ENCODE measurements at regions not wholly inside any gene's neighbourhood (a gene's known extent, or its start where the extent isn't known, plus 50 kb on each side); places are given as distances from the start of the nearest gene placed in this dataset.

DNA sequence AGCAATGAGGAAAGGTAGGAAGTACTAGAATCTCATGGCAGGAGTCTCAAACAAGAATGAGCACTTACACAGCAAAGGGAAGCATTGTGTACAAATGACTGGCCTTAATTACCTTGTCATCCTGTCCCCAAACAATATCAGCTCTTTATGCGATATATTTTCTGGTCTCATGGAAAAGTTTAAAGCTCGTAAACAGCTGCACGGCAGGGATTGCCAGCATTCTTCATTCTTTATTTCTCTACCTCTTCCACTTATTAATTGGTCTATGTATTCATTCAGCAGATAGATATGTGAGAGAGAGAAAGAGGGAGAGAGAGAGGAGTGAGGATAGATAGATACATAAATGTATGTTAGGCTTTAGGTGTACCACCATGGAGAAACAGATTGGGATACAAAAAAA is 155.8 kb upstream of the FAT4 start:
- DNase-seq (ENCODE audit: low spot score) = no peak
- in situ Hi-C loops (cut with HindIII; ENCODE audit: low sequenced_read_pairs) = no loop called here

DNA sequence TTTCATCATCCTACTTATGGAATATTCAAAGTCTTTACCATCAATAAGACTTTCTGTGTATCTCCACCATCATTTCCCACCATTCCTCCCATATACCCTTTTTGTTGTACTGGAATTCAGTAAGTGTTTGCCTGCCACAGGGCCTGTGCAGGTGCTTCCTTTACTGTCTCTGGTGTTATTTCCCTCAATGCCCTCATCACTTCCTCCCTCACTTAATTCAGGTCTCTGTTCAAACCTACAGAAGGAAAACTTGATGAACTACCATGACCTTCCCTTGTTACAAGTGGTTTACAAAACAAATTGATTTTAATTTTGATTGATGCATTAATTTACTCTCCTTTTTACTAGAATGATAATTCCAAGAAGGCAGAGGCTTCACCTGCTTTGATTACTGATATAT is 159.5 kb upstream of the FAT4 start:
- in situ Hi-C loops (cut with HindIII; ENCODE audit: low sequenced_read_pairs) = no loop called here
- no peak for DNase-seq (ENCODE audit: low spot score)

DNA sequence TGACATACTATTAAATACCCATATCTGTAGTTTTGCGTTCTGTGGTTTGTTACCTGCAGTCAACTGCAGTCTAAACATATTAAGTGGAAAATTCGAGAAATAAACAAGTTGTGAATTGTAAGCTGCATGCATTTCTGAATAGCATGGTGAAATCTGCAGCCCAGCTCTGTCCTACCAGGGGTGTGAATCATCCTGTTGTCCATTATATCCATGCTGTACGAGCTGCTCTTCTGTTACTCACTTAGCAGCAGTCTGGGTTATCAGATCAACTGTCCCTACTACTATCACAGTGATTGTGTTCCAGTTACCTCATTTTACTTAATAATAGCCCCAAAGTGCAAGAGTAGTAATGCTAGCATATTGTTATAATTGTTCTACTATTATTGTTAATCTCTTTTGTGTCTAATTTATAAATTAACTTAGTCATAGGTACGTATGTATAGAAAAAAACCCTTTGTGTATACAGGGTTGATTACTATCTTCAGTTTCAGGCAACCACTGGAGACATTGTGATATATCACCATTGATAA is 173.7 kb upstream of the FAT4 start:
- no peak for DNase-seq (ENCODE audit: low spot score)
- in situ Hi-C loops (cut with HindIII; ENCODE audit: low sequenced_read_pairs) = no loop called here

DNA sequence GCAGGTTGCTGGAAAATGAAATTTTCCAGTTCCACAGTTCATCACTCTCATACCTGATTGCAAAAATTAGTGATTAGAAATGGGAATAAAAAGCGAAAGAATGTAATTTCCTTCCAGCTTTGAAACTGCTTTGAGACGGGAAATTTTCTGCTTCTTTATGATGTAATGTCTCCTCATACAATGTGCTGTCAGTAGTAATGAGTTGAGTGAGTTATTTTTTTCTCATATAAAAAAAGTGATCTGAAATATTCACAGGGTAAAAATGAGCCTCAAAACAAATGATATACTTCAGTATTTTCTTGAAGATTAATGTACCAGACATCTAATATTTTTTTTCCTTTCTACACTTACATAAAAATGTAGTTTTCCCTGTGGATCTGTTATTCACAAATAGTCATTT is 179.1 kb upstream of the FAT4 start:
- no peak for DNase-seq (ENCODE audit: low spot score)
- in situ Hi-C loops (cut with HindIII; ENCODE audit: low sequenced_read_pairs) = no loop called here

DNA sequence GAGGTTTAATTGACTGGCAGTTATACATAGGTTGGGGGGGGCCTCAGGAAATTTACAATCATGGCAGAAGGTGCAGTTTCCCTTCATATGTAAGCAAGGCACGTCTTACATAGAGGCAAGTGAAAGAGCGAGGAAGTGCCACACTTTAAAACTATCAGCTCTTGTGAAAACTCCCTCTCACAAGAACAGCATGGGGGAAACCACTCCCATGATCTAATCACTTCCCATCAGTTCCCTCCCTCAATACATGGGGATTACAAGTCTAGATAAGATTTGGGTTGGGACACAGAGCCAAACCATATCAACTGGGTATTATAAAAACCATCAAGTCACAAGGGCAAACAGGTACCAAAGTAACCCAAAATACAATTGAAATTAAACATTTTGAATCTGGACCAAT is 182.0 kb upstream of the FAT4 start:
- DNase-seq (ENCODE audit: low spot score) = no peak
- in situ Hi-C loops (cut with HindIII; ENCODE audit: low sequenced_read_pairs) = no loop called here

DNA sequence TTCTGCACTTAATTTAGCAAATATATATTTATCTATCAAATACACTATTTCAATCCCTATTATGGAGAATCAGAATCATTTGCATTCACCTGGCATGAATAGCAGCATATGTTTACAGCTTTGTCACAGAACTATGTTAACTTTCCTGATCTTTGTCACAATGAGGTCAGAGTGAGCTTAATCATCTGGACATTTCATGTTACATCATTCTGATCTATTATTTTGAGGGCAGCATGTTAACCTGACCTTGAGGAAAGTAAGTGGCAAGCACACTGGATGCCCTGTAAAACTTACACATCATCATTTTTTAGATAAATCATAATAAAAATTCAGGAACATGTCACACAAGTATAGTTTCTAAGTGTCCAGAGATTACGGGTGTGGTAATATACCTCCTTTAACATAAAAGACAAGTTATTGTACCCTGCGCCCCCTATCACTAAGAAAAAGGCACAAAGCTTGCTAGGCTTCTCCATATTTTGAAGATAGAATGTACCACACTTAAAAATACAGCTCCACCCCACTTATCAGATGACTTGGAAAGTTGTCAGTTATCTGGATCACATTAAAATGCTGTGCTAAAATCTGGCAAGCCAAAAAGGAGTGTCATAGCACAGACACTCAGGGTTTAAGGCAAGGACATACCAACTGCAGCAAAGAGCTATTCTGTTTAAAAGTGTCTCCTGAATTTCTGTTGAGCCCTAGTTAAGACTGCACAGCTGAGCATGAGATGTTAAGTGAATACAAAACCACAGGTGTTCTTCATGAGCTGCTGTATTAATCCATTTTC is 182.7 kb upstream of the FAT4 start:
- in situ Hi-C loops (cut with HindIII; ENCODE audit: low sequenced_read_pairs) = no loop called here
- DNase-seq (ENCODE audit: low spot score) = no peak

DNA sequence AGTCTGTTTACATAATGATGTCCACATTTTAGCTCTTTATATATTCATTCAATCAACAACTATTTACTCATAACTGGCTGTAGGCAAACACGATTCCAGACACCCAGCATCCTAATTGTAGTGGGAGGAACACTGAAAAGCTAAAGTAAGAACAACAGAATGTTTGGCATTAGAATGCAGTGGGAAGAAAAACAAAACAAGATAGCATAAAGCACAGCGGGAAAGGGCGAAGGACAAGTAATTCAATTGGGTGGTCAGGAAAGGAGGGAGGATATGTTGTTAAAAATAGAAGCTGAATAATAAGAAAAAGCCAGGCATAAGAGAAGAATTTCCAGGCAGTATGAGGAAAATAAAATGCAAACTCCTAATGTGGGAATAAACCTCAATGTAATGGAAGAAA is 189.5 kb upstream of the FAT4 start:
- DNase-seq (ENCODE audit: low spot score) = no peak
- in situ Hi-C loops (cut with HindIII; ENCODE audit: low sequenced_read_pairs) = no loop called here

DNA sequence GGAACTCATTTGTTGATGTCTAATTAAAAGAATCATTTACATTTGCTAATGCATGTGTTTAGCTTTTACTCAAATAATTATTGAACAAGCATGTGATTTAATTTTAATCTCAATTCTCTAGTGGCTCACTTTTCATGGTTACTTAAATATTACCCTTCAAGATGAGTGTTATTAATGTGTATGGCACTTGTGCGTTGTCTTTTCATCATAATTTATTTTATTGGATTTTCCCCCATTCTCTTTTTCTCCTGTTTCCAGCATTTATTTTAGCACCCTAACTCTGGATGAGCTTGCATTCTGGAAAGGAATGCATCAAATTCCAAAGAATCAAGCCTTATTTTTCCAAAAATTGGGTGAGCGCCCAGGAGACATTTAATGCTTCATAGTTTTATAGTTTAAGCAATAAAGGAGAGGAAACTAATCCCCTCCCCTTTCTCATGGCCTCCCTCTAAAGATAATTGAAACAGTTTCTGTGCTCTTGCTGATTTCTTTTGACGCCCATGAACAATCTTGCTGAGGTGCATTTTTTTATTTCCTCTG is 191.1 kb upstream of the FAT4 start:
- in situ Hi-C loops (cut with HindIII; ENCODE audit: low sequenced_read_pairs) = no loop called here

DNA sequence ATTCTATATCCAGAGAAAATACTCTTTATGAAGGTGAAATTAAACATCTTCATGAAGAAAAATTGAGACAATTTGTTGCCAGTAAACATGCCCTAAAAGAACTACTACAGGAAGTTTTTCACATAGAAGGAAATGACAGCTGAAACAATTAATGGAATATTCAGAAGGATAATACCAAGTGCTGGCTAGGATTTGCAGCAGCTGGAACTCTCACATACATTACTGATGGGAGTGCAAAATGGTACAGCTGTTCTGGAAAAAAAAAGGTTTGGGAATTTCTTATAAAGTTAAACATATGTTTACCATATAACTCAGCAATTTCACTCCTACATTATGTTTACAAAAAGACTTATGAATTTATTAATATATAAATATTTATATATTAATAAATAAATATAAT is 193.2 kb upstream of the FAT4 start:
- DNase-seq (ENCODE audit: low spot score) = no peak
- in situ Hi-C loops (cut with HindIII; ENCODE audit: low sequenced_read_pairs) = no loop called here

More for the DNA sequence above, 191.1 kb upstream of the FAT4 start:
- no peak for DNase-seq (ENCODE audit: low spot score)

DNA sequence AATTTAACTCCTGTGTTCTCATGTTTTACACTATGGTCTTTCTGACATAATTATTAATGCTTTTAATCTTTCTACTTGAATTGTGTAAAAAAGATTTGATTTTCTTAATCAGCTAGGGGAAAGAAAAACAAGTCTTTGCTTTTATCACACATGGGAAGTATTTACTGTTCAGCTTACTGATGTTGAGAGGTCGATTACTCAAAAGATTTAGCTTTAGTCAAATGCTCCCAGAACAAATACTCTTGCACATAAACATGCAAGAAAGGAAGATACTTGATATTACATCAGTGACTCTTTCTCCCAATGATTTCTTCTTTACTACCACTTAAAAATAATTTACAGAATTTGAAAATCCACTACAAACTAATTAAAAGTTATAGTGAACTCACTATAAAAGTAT is 198.3 kb upstream of the FAT4 start:
- DNase-seq (ENCODE audit: low spot score) = no peak
- in situ Hi-C loops (cut with HindIII; ENCODE audit: low sequenced_read_pairs) = no loop called here

DNA sequence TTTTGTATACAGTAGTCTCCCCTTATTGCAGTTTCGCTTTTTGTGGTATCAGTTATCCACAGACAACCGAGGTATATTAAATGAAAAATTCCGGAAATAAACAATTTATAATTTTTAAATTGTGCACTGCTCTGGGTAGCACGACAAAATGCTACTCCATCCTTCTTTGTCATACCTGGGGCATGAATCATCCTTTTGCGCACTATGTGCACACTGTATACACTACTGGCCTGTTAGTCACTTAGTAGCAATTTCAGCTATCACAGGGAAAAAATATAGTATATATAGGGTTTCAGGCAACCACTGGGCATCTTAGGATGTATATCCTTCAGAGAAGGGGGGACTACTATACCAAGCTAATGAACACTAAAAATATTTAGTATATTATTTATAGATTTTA is 198.8 kb upstream of the FAT4 start:
- in situ Hi-C loops (cut with HindIII; ENCODE audit: low sequenced_read_pairs) = no loop called here
- no peak for DNase-seq (ENCODE audit: low spot score)

DNA sequence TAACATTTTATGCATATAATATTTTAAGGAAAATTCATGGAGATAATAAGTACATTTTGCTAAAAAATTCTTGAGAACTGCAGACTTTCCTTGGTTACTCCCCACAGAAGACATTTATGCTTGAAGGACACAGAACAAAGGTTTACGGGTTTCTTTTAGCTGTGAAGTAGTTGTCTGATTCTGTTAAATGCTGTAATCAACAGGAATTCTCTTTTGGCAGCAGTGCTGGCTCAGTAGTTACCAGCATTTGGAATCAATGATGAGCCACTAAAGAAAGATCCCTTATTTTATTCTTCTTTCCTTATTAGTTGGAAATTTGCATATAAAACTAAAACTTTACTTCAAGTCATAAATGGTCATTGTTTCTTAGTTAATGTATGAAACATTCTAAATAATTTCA is 199.3 kb upstream of the FAT4 start:
- DNase-seq (ENCODE audit: low spot score) = no peak
- in situ Hi-C loops (cut with HindIII; ENCODE audit: low sequenced_read_pairs) = no loop called here

DNA sequence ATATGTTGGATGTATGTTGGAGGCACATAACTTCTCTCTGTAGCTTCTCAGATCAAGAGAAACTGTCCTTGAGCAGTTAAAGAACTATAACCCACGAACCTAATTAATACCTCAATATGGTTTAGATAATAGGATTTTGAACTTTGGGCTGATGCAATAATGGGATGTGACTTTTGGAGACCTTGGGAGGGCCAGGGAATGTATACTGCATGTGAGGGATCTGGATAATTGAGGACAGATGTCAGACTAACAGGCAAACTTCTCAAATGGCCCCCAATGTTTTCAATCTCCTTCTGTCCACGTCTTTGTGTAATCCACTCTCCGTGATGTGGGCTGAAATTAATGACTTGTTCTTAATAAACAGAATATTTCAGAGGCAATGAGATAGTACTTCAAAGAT is 202.2 kb upstream of the FAT4 start:
- in situ Hi-C loops (cut with HindIII; ENCODE audit: low sequenced_read_pairs) = no loop called here
- DNase-seq (ENCODE audit: low spot score) = no peak

DNA sequence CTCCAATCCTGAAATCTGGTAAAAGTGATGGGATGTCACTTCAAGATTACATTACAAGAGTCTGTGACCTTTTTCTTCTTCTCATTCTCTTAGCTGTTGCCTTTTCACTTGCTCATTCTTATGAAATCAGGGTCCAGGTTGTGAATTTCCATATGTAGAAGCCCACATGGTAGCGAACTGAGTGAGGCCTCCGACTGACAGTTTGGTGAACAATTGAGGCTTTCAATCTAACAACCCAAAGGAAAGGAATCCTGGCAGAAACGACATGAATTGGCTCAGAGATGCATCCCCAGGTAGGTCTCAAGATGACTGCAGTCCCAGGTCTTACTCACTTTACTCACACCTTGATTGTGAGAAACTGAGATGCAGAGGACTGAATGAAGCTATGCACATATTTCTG is 203.4 kb upstream of the FAT4 start:
- no peak for DNase-seq (ENCODE audit: low spot score)
- in situ Hi-C loops (cut with HindIII; ENCODE audit: low sequenced_read_pairs) = no loop called here

DNA sequence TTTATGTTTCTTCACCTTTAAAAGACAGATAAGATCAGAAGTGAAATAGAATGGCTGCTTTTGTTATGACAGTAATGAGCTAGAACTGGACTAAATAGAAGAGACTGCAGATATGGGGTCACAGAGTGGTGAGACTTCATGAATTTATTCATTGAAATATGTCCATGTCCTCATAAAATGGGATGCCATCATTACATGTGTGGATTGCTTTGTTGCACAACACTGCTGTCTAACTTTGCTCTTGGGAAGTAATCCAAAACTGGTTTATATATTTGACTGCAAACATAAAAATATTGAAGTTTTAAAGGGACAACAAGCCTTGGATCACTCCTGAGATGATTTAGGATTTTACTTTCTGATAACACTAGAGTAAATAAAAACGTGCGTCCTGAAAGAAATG is 209.2 kb upstream of the FAT4 start:
- in situ Hi-C loops (cut with HindIII; ENCODE audit: low sequenced_read_pairs) = no loop called here
- DNase-seq (ENCODE audit: low spot score) = no peak

DNA sequence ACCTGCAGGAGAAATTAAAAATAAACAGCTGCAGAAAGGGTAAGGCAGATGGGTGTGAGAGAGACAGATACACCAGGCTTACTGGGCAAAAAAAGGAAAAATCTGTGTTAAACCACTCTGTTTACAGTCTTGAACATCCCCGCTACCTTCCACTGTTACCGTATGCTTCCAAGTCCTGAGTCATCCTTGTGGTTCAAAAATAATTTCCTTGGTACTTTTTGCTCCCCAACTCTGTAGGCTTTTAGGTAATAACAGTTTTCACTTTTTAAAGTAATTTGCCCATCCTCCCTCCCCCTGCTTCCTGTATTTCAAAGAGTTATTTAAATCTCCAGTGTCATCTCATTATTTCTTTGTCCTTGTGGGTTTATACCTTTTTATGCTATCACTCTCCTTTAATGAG is 210.1 kb upstream of the FAT4 start:
- DNase-seq (ENCODE audit: low spot score) = no peak
- in situ Hi-C loops (cut with HindIII; ENCODE audit: low sequenced_read_pairs) = no loop called here

DNA sequence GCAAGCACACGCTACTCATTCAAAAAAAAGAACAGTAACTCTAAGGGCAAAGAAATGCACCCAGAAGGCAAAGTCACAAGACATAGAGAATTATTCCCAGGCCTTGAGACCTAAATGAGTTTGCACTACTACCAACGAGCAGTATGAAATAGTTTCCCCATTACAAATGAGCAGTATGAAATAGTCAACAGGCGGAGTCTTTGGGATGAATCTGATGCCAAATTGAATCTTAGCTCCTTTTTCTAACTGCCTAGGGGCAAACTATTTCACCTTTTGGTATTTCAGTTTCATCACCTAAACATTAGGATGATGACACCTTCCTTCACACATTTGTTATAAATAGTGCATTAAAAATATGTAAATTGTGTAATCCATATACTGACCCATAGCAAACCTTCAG is 213.0 kb upstream of the FAT4 start:
- in situ Hi-C loops (cut with HindIII; ENCODE audit: low sequenced_read_pairs) = no loop called here
- DNase-seq (ENCODE audit: low spot score) = no peak

DNA sequence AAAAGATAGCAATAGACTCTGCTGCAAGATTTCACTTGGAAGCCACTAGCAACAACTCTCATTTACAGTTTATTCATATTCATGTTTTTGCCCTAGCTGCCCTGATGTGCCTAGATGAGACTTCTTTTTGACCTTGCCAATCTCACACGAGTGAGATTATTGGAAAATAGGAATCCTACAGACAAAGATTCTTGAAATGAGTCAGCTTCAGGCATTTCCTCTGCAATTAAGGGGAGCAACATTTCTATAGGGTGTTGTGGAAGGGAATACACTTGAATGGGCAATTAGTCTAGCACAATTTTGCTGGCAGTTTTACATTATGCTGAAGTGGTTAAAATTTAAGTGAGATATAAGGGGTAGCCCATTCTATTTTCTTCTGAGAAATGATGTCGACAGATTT is 217.0 kb upstream of the FAT4 start:
- no peak for DNase-seq (ENCODE audit: low spot score)
- in situ Hi-C loops (cut with HindIII; ENCODE audit: low sequenced_read_pairs) = no loop called here

DNA sequence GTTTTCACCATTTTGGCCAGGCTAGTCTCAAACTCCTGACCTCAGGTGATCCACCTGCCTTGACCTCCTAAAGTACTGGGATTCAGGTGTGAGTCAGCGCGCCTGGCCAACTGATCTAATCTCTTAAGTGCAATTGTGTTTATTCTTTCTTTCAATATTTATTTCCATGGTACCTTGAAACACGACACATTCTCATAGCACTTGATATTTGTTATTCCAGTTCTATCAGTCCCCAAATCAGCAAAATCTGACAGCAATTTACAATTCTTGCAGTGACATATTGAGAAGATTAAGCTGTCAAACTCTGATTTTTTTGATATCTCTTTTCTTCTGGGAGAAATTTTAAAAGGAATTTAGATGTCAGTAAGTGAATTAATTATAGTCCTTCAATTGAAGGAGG is 218.1 kb upstream of the FAT4 start:
- in situ Hi-C loops (cut with HindIII; ENCODE audit: low sequenced_read_pairs) = no loop called here
- DNase-seq (ENCODE audit: low spot score) = no peak

DNA sequence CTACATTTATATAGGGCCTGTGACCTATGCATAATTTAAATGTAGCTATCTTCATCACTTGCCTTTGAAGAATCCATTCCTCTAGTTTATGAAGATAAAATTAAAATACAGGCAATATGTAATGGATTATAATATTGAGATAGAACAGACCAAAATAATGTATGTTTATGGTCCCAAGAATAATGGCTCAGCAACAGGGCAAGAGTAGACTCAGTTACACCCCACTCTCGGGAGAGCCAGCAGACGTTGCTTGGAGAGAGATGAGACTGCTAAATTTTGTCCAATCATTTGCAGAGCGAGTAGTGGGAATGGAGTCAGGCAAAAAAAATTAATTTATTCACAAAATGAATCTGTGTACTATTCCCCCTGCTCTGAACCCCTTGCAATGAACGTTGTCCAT is 223.2 kb upstream of the FAT4 start:
- no peak for DNase-seq (ENCODE audit: low spot score)
- in situ Hi-C loops (cut with HindIII; ENCODE audit: low sequenced_read_pairs) = no loop called here

DNA sequence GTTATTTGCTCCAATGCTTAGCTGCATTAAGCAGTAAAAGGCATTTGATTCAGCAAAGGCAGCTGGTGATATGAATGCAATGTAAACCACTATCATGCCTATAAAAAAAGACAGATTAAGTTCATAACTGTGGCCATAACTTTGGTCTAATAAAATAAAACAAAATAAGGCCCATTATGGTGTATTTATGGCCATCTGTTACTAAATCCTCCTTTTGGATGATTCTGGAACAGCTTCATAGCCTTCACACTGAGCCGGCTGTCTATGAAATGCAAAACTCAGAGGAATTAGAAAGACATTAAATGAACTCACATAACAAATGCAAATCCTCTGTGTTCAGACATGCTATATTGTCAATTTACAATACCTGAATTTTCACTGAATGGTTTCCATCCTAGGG is 223.7 kb upstream of the FAT4 start:
- DNase-seq (ENCODE audit: low spot score) = no peak
- in situ Hi-C loops (cut with HindIII; ENCODE audit: low sequenced_read_pairs) = no loop called here

All from G401 (cell line).